ENCODE measurements at regions not wholly inside any gene's neighbourhood (a gene's known extent, or its start where the extent isn't known, plus 50 kb on each side); places are given as distances from the start of the nearest gene placed in this dataset.
"Not testable (repeated sequence)": the region's sequence is repeated elsewhere in the genome, so short reads cannot be mapped to it uniquely, and the experiment has no call there.

GRCh38 chr5:167822241-167822640 lies 469.2 kb upstream of the WWC1 start:
- no peak for DNase-seq (ENCODE audit: low spot score)

GRCh38 chr5:167823405-167823804 lies 468.0 kb upstream of the WWC1 start:
- DNase-seq (ENCODE audit: low spot score), result no peak

- no peak for DNase-seq (ENCODE audit: low spot score)
Observed at GRCh38 chr5:167827766-167828165, 463.7 kb upstream of the WWC1 start.

GRCh38 chr5:167831754-167832504 lies 459.5 kb upstream of the WWC1 start:
- no peak for DNase-seq (ENCODE audit: low spot score)

GRCh38 chr5:167832609-167833008 lies 458.8 kb upstream of the WWC1 start:
- DNase-seq (ENCODE audit: low spot score), result no peak

- DNase-seq (ENCODE audit: low spot score), result no peak
Observed at GRCh38 chr5:167833456-167833855, 458.0 kb upstream of the WWC1 start.

DNA sequence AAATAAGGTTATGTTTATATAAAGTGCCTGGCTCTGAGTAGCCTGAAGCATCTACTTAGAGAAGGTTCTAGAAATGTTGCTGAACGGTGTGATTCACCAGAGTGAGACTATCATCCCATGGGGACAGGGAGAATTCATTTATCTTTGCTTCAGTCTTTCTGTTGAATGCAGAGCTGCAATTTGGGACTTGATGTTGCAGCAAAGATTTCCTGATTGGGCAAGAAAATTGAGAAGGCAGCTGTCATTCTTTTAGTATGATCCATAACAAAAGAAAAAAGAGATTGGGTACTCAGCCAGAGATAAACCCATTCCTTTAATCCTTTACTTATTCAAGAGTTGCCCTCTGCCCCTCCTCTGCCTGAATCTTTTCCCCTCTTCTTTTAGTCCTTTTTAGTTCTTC lies 456.3 kb upstream of the WWC1 start:
- DNase-seq (ENCODE audit: low spot score), result no peak

- DNase-seq (ENCODE audit: low spot score), result no peak
Observed at GRCh38 chr5:167837127-167837526, 454.3 kb upstream of the WWC1 start.

DNA sequence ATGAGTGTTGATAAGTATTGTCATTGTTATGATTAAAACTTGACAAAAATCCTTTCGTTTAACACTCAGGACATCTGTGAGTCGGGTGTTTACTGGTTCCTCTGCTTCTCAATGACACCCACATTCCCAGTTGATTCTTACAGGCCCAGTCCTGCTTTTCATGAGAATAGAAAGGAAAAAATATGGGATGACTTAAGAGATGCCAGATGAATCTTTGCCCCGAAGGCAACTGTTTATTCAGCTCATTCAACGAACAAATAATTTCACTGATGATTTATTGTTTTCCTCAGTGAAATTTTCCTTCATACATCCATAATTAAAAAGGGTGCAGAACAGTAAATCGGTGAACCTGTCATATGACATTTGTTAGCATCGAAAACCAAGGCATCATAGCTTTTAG lies 452.4 kb upstream of the WWC1 start:
- DNase-seq (ENCODE audit: low spot score), result no peak

GRCh38 chr5:167840527-167841130 lies 450.8 kb upstream of the WWC1 start:
- DNase-seq (ENCODE audit: low spot score), result no peak

DNA sequence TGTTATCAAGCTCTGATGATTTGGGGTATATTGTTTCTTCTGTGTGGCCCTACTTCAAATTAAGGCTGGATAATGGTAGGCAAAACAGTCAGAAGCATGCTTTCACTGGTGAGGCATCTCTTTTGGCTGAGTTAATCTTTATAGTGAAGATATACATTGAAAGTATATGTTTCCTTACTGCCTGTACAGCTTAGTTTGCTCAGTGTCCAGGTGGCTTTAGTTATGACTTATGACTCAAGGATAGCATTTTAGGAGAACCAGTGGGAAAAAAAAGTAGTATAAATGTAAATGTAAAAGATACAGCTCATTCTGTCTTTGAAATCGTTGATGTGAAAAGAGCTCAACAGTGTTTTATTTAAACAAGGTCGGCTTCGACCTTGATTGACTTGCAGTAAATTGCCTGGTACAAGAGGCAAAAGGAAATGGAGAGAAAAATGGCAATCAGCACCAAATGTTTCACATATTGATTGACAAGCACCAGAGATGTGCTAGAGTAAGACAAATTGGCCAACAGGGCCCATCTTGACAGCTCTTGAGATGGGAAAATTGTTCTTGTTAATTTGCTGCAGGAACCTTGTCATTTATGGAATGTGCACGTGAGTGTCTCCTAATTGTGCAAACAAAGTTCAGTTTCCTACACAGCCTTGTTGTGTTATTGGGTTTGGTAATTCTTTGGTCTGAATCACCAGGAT lies 447.4 kb upstream of the WWC1 start:
- DNase-seq (ENCODE audit: low spot score), result no peak

GRCh38 chr5:167845952-167846351 lies 445.5 kb upstream of the WWC1 start:
- DNase-seq (ENCODE audit: low spot score), result no peak

- no peak for DNase-seq (ENCODE audit: low spot score)
Observed at GRCh38 chr5:167849874-167850273, 441.6 kb upstream of the WWC1 start.

DNA sequence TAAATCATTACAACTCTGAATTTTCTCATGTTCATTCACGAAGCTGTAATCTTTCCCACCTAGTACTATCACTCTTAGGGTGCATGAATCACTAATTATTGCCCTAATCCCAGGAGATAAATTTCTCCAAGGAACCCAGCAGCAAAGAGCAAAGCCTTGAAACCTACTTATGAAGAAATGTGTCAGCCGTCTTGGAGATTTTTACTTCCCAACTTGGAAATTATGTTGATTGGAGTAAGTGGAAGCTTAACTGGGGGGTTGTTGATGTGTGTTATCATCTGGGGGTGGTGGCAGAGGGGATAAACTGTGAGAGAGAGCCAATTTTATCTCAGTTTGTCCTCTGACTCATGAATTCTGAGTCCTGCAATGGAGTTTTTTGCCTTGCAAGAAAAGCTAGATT lies 440.5 kb upstream of the WWC1 start:
- DNase-seq (ENCODE audit: low spot score), result no peak

- DNase-seq (ENCODE audit: low spot score), result no peak
Observed at GRCh38 chr5:167851416-167851815, 440.0 kb upstream of the WWC1 start.

GRCh38 chr5:167852515-167852914 lies 438.9 kb upstream of the WWC1 start:
- no peak for DNase-seq (ENCODE audit: low spot score)

- no peak for DNase-seq (ENCODE audit: low spot score)
Observed at GRCh38 chr5:167853421-167853820, 438.0 kb upstream of the WWC1 start.

GRCh38 chr5:167855818-167856217 lies 435.6 kb upstream of the WWC1 start:
- DNase-seq (ENCODE audit: low spot score), result no peak

GRCh38 chr5:167857321-167857720 lies 434.1 kb upstream of the WWC1 start:
- DNase-seq (ENCODE audit: low spot score), result no peak

DNA sequence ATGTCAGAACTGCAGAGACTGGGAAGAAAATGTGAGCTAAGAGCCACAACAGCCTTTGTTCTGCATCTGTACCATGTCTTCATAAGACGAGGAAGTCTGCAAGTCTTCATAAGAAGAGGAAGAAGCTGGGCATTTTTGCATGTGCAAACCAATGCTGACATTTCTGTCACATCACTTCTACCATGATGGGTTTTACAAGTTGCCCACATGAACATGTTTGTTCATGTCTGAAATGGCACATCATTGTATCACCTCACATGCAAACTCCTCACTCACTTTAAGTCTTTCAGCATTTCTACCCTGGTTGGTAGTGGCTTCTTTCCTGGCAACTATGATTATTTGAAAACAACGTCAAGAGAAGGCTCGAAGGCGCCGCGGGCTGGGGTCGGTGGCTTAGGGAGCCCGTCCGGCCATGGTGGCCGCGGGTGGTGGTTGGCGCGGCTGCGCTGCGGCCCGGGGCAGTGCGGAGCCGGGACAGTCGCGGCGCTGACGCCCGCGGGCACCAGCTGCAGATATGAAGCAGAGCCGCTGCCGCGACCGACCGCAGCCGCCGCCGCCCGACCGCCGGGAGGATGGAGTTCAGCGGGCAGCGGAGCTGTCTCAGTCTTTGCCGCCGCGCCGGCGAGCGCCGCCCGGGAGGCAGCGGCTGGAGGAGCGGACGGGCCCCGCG lies 433.1 kb upstream of the WWC1 start:
- DNase-seq (ENCODE audit: low spot score), result not testable (repeated sequence)

DNA sequence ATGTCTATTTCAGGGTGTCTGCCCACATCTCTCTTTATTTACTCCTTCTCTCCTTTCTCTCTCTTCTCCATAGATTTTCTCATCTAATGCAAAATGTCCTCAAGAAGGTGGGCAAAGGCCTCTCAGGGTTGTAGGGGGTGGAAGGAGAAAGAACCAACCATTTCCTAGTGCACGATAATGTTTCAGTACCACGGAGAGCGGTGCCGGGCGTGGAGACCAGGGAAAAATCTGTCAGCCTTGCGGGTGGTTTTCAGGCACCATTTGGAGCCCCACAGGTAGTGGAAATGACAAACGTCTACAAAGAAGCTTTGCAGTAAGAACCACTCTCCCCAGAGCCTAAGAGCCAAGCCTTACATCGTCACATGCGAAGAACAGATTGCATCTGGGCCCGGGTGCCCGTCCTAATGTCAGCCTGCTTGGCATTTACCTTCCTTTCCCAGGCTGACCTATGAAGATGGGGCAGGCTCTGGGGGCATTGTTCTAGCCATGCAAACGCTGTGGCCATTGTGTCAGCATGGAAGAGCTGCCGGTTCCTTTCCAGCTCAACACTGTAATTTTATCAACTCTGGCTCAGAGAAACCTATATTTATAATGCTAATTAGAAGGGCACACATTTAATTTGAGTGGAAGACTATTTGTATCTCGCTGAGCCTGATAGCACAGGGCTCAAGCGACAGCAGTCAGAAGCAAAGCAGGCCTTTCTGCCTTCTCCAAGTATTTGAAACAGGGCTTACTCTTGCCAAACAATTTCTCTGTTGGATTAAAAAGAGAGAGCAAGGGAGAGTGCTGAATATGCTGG lies 430.1 kb upstream of the WWC1 start:
- DNase-seq (ENCODE audit: low spot score), result no peak

DNA sequence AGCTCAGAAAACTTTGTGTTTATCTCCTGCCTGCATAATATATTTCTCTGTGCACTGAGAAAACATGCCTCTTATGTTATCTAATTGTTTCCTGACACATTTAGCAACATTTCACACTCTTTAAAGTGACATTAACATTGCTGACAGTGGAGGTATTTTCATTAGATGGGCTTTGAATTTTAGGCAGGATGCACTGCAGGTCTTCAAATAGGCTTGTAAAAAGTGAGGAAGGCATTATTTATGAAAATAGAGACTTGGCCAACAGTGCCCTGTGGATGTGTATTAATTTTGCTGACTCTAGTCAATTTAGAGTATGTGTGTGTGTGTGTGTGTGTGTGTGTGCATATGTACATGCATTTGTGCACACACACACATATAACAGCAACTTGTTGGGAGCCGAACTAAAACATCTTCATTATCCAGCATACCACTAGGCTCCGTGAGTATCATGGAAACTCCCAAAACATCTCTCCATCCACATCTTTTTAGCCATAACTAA lies 429.5 kb upstream of the WWC1 start:
- DNase-seq (ENCODE audit: low spot score), result no peak

Data from CD4-positive, alpha-beta T cell treated with Interleukin-2 at 100 ng/mL for 4 hours (primary cell).